IMR-90 (cell line): ENCODE measurements at regions not wholly inside any gene's neighbourhood (a gene's known extent, or its start where the extent isn't known, plus 50 kb on each side); places are given as distances from the start of the nearest gene placed in this dataset.

Source experiments
- BHLHE40 ChIP-seq: fragments of 150-350 bp; IDR thresholded peaks from 2 replicates; pipeline ENCODE4 v1.6.1; 2016; ENCODE audit warnings: mild to moderate bottlenecking, low read depth, low read length
- CHD1 ChIP-seq: IDR thresholded peaks from 2 replicates; pipeline ENCODE4 v1.6.1; 2012; ENCODE audit warnings: low read depth, low read length, improper control_type of control experiment
- CTCF ChIP-seq: conservative IDR thresholded peaks from 2 replicates; pipeline ENCODE4 v1.5.1; 2012; ENCODE audit warnings: mild to moderate bottlenecking, low read depth, low read length, improper control_type of control experiment
- FOS ChIP-seq: fragments of 150-350 bp; IDR thresholded peaks from 2 replicates; pipeline ENCODE4 v1.6.1; 2016; ENCODE audit warnings: low read depth, low read length
- MAFK ChIP-seq: IDR thresholded peaks from 2 replicates; pipeline ENCODE4 v1.6.1; 2012; ENCODE audit warnings: low read depth, low read length, improper control_type of control experiment
- MAZ ChIP-seq: IDR thresholded peaks from 2 replicates; pipeline ENCODE4 v1.6.1; 2012; ENCODE audit warnings: low read depth, mild to moderate bottlenecking, low read length, improper control_type of control experiment, moderate library complexity, borderline replicate concordance
- MXI1 ChIP-seq: IDR thresholded peaks from 2 replicates; pipeline ENCODE4 v1.6.1; 2012; ENCODE audit warnings: low read depth, mild to moderate bottlenecking, low read length, moderate library complexity, borderline replicate concordance
- NFE2L2 ChIP-seq: fragments of 150-350 bp; IDR thresholded peaks from 2 replicates; pipeline ENCODE4 v1.6.1; 2016; ENCODE audit warnings: low read depth, mild to moderate bottlenecking, low read length
- POLR2A ChIP-seq: IDR thresholded peaks from 2 replicates; pipeline ENCODE4 v1.6.1; 2012; ENCODE audit warnings: mild to moderate bottlenecking, low read depth, low read length
- RAD21 ChIP-seq: IDR thresholded peaks from 2 replicates; pipeline ENCODE4 v1.6.1; 2012; ENCODE audit warnings: low read length, improper control_type of control experiment
- RCOR1 ChIP-seq: IDR thresholded peaks from 2 replicates; pipeline ENCODE4 v1.6.1; 2012; ENCODE audit warnings: mild to moderate bottlenecking, low read length, improper control_type of control experiment; ENCODE audit not compliant: insufficient replicate concordance
- RFX5 ChIP-seq: IDR thresholded peaks from 2 replicates; pipeline ENCODE4 v1.8.0; 2012; ENCODE audit warnings: low read depth, mild to moderate bottlenecking, low read length, moderate library complexity
- USF2 ChIP-seq: fragments of 150-350 bp; IDR thresholded peaks from 2 replicates; pipeline ENCODE4 v1.6.1; 2017; ENCODE audit warnings: mild to moderate bottlenecking, antibody characterized with exemption, low read length, low read depth

- TF ChIP-seq MAFK = no peak
- TF ChIP-seq CTCF = no peak
- no peak for TF ChIP-seq POLR2A
- no peak for TF ChIP-seq MXI1
- no peak for TF ChIP-seq RCOR1
- no peak for TF ChIP-seq RFX5
- TF ChIP-seq RAD21 = no peak
- TF ChIP-seq BHLHE40 = no peak
- no peak for TF ChIP-seq USF2
- TF ChIP-seq CHD1 = no peak
- no peak for TF ChIP-seq NFE2L2
- TF ChIP-seq FOS = no peak
- no peak for TF ChIP-seq MAZ
Measured at GRCh38 chr5:17020678-17021601, 84.9 kb upstream of the MYO10 start.
